ENCODE measurements at regions not wholly inside any gene's neighbourhood (a gene's known extent, or its start where the extent isn't known, plus 50 kb on each side); places are given as distances from the start of the nearest gene placed in this dataset.
"Not testable (repeated sequence)": the region's sequence is repeated elsewhere in the genome, so short reads cannot be mapped to it uniquely, and the experiment has no call there.

DNA sequence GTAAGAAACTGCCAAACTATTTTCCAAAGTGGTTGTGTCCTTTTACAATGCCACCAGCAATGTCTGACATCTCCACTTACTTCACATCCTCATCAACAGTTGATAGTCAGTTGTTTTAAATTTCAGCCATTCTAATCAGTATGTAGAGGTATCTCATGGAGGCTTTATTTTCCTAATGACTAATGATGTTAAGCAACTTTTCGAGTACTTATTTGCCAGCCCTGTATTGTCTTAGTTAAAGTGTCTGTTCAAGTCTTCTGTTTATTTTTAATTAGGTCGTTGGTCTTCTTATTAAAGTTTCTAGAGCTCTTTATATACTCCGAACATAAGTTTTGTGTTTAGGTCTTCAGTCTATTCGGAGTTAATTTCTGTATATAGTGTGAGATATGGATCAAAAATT is 54.9 kb upstream of the NBPF12 start:
- not testable (repeated sequence) for DNase-seq (ENCODE audit: low spot score)

DNA sequence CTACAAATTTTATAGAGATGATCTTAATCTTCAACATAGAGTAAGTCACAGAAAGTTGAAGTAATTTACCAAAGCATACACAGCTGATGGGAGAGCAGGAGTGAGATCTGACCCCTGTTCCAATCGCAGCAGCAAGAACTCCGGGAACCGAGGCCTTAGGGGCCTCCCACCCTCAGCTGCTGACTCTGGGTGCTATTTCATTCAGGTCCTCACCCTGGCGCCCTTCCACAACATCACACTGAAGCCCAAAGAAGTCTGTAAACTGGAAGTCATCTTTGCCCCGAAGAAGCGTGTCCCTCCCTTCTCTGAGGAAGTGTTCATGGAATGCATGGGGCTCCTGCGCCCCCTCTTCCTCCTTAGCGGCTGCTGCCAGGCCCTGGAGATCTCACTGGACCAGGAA is 57.0 kb upstream of the NBPF12 start:
- not testable (repeated sequence) for DNase-seq (ENCODE audit: low spot score)

DNA sequence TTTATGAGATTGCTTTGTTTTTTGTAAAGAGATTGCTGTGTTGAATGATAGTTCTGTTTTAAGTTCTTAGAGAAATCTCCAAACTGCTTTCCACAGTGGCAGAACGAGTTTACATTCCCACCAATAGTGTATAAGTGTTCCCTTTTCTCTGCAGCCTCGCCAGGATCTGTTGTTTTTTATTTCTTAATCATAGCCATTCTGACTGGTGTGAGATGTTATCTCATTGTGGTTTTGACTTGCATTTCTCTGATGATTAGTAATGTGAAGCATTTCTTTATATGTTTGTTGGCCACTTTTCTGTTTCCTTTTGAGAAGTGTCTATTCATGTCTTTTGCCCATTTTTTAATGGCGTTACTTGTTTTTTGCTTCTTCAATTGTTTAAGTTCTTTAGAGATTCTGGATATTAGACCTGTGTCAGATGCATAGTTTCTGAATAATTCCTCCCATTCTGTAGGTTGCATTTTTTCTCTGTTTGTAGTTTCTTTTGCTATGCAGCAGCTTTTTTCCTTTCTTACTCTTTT is 74.3 kb upstream of the NBPF12 start:
- DNase-seq (ENCODE audit: low spot score) = not testable (repeated sequence)

DNA sequence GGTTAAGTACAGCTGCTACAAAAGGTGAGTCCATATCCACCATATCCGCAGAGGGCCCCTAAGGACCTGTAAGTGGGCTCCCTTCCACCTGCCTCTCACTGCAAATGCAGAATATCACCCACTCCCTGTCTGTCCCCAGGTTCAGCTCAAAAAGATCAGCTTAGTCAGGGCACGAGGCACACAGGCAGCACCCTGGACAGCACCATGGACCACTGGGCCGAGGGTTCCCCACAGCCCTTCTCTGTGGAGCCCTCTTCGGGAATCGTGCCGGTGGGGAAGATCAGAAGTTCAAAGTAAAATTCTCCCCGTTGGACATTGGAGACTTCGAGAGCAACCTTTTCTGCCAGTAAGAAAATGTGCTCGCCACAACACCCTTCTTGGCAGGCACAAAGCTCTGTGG is 85.0 kb upstream of the NBPF12 start:
- not testable (repeated sequence) for DNase-seq (ENCODE audit: low spot score)

DNA sequence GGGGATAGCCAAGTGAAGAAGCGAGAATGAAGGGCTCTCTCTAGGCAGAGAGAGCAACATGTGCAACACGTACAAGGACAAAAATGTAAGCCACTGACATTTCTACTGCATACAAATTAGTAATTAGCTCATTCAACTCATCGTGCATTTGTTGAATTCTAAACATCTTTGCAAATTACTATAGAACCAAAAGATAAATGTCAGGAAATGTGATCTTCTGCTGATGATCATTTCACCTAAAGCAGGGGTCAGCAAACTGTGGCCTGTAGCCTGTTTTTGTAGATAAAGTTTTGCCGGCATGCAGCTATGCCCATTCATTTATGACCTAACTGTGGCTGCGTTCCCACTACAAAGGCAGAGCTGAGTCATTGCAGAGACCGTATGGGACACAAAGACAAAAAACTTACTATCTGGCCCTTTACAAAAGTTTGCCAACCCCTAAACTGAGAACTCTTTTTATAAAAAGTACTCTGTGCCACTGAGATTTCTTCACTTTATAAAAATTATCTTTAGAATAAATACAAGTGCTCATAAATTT is 87.7 kb upstream of the NBPF12 start:
- not testable (repeated sequence) for DNase-seq (ENCODE audit: low spot score)

DNA sequence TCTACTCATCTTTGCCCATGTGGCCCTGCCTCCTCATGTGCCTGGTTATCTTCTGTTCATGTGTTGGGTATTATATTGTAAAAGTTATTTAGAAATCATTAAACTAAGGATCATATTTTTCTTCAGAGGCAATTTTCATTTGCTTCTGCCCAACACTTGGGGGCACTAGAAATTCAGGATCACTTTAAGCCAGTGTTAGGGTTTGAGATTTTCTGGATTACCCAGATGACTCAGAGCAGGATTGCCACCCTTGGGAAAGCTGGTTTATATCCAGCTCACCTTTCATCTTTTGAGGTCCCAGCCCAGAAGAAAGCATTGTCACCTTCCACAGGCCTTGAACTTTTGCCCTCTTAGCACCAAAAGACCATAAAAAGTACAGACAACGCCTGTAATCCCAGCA is 99.4 kb upstream of the NBPF12 start:
- DNase-seq (ENCODE audit: low spot score) = not testable (repeated sequence)

DNA sequence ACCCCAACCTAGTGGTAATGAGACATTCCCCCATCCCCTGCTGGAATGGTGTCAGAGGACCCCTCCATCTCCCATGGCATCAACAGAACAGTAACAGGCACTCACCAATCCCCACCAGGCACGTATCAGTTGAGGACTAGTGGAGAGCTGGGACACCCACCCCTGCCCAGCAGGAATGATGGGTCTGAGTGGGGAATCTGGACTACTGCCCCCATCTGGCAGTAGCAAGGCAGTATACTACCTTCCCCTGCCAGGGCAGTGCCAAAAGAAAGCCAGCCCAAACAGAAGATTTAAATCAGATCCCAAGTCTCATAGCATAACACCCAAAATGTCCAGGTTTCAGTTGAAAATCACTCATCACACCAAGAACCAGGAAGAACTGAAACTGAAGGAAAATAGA is 111.2 kb upstream of the NBPF12 start:
- not testable (repeated sequence) for DNase-seq (ENCODE audit: low spot score)

DNA sequence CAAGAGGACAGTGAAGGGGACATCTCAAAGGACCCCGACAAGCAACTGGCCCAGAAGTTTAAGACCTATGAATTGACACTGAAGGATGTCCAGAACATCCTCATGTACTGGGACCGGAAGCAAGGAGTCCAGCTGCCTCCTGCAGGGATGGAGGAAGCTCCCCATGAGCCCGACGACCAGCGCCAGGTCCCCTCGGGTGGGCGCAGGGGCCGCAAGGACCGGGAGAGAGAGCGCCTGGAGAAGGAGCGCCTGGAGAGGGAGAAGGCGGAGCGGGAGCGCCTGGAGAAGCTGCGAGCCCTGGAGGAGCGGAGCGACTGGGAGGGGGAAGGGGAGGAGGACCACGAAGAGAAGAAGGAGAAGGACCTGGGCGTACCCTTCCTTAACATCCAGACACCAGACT is 143.9 kb upstream of the NBPF12 start:
- not testable (repeated sequence) for DNase-seq (ENCODE audit: low spot score)

DNA sequence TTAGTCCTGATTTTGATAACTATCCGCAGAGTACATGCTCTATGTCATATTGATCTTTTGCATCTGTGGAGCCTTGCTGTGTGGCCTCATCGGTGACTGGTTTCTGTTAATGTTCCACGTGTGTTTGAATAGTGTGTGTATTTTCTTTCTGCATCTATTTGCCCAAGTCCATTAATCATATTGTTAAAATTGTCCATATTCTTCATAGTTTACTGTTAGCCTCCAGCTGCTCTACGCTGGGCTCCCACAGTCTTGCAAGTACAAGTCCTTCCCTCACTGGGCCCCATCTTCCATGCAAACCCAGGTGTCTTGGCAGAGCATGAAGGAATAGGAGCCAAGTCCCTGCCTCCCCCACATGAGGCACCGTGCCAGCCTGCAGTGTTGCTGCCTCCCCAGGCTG is 145.4 kb upstream of the NBPF12 start:
- not testable (repeated sequence) for DNase-seq (ENCODE audit: low spot score)

DNA sequence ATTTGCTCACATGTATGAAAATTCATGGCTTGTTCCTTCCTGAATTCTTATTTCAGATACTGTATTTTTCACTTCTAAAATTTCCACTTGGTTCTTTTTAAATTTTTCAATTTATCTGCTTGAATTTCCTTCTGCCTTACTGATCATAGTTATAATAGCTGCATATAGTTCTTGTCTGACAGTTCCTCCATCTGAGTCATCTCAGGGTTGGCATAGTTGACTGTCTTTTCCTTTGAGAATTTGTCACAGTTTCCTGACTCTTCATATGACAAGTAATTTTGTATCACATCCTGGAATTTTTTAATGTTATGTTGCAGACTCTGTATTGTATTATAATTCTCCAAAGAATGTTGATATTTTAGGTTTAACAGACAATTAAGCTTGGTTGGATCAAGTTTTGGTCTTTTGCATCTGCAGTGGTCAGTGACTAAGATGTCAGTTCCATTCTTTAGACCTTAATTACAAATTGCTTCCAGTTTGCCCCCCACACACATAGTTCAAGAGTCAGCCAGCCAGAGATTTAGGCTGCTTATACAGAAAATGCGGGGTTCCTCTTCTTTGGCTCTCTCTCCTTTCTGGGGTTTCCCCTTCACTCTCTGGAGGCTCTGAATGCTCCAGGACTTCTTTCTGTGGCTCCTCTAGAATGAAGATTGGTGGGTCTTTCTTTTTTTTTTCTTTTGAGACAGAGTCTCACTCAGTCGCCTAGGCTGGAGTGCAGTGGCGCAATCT is 153.7 kb upstream of the NBPF12 start:
- peak; percentile 30 for DNase-seq (ENCODE audit: low spot score)

DNA sequence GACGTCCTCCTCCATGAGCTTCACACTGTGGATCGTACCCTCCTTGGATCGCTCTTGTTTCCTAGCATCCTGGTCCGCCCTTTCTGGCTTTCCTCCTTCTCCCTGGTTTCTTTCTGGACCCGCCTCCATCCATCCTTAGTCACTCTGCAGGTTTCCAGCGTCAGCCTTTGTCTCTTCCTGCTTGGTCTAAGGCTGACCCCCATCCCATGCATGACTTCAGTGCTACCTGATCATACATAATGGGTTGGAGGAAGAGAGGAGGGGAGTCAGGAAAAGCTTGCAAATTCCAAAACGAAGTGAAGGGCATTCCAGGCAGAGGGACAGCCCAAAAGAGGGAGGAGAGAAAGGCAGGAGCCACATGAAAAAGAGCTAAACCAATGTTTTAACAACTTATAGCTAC is 156.9 kb upstream of the NBPF12 start:
- not testable (repeated sequence) for DNase-seq (ENCODE audit: low spot score)

DNA sequence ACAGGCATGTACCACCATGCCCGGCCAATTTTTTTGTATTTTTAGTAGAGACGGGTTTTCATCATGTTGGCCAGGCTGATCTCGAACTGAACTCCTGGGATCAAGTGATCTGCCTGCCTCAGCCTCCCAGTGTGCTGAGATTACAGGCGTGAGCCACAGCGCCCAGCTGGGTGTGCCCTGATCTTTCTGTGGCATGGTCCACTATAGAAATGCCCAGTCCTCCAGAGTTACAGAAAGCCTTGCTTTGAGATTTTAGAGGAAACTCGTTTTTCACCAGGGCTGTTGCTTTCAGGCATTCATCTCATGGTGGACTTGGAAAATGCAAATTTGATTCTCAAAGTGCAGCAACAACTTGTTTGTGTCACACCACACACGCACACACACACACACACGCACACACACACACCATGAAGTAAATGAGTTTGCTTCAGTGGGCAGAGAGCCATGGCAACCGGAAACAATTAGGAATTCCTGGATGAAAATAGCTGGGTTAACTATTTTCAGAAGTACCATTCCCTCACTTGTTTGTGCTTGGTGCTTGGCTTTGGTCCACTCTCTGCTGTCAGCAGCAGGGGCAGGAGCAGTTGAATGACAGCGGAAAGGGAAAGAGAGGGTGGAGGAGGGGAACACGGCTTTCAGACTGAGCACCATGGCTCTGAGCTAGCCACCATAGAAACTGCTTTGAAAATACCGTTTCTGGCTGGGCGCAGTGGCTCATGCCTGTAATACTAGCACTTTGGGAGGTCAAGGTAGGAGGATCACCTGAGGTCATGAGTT is 160.1 kb upstream of the NBPF12 start:
- DNase-seq (ENCODE audit: low spot score) = peak; percentile 35

DNA sequence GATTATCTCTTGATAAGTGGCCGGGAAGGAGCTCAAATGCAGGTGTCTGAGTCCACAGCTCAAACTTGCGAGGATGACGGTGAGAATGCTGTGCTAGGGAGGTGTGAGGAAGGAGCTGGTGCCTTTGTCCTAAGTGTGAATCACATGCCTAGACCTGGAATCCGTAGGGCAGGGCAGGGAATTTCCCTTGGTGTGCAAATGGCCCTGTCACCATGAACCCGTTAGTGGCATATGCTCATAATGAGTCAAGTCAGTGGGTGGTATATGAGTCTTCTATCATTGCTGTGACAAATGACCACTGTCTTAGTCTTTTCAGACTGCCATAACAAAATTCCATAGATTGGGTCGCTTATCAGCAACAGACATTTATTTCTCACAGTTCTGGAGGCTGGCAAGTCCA is 163.1 kb upstream of the NBPF12 start:
- not testable (repeated sequence) for DNase-seq (ENCODE audit: low spot score)

DNA sequence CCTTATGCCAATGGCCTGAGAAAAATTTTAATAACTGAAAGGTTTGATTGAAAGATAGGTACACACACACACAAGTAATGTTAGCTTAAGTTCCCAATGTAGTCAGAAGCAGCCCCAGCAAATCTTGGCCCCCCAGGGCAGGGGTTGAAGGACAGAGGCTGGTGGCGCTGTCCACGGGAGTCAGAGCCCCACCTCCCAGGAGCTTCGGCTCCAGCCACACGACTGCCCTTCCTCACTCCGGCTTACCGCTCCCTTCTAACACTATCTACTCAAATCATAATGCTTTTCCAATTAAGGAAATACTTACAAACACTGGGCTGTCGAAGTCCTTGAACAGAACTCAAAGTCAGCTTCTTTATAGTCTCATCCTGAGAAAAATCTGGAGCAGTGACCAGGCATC is 163.9 kb upstream of the NBPF12 start:
- DNase-seq (ENCODE audit: low spot score) = not testable (repeated sequence)

DNA sequence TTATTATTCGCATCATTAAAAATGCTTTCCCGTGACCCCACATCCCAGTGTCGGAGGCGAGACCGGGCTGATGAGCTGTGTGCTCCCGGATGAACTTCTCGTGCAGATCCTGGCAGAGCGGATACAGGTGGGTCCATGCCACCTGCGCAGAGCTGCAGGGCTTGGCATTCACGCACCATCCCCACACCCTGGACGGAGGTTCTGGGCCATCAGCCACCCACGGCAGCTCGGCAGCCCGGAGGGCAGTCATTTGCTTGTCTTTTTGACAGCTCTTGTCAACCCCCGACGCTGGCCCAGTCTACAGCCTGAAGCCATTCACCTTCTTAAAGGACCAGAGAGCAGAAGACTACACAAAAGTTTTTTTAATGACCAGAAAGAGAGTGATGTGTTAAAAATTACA is 166.7 kb upstream of the NBPF12 start:
- not testable (repeated sequence) for DNase-seq (ENCODE audit: low spot score)

DNA sequence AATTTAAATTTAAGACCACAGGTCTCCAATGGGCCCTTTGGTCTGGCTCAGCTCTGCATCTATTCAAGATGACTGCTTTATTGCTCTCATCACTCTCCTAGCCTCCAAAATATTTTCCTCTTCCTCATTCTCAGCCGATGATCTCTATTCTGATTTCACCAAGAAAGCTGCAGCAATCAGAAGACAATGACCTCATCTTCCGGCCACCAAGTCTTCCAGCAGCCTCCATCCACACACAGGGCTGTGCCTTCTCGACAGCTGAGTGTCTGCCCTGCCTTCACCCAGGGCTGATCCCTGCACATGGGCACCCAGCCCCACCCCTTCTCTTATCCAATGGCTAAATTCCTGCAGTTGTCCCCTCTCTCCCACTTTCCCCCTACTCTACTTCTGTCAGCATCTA is 167.1 kb upstream of the NBPF12 start:
- not testable (repeated sequence) for DNase-seq (ENCODE audit: low spot score)

DNA sequence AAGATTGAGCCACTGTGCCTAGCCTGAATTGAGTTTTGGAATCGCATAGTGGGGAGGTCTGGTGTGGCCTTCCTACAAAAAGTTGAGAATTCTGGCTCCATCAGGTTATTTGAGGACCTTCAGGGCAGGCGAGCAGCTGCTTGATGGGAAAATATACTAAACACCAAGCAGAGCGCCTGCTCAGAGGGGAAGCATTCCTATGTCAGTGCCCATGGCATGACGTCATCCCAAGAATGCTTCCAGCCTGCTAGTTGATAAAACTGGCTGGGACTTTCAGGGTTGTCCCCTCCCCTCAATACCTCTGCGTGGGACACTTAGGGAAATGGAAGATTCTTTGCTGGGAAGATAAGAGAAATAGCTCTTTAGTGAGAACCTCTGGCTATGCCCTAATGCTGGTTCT is 174.9 kb upstream of the NBPF12 start:
- DNase-seq (ENCODE audit: low spot score) = not testable (repeated sequence)

DNA sequence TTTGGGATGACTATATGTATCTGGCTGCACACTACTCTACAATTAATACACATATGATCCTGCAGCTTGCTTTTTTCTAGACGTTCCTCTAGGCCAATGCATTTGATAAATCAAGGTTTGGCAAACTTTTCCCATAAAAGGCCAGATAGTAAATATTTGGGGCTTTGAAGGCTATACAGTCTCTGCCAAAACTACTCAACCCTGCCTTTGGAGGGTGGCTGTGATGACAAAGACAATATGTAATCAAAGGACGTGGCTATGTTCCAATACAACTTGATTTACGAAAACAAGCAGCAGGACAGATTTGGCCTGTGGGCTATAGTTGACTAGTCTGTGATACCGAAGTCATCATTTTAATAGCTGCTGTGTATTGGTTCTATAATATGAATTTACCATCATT is 181.3 kb upstream of the NBPF12 start:
- DNase-seq (ENCODE audit: low spot score) = not testable (repeated sequence)

DNA sequence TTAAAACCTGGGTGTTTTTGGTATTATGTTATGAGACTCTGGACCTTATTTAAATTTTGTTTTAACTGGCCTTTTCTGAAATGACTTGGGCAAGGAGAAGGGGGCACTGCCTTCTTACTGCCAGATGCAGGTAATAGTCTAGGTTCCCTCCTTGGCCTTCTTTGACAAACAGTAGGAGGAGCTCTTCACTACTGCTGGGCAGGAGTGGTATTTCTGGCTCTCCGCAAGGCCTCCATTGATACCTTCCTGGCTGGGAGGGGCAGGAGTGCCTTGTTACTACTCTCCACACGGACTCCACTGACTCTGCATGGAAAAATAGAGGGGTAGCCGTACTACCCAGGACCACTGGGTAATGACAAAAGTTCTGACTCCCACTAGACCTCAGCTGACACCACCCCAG is 189.4 kb upstream of the NBPF12 start:
- DNase-seq (ENCODE audit: low spot score) = not testable (repeated sequence)

DNA sequence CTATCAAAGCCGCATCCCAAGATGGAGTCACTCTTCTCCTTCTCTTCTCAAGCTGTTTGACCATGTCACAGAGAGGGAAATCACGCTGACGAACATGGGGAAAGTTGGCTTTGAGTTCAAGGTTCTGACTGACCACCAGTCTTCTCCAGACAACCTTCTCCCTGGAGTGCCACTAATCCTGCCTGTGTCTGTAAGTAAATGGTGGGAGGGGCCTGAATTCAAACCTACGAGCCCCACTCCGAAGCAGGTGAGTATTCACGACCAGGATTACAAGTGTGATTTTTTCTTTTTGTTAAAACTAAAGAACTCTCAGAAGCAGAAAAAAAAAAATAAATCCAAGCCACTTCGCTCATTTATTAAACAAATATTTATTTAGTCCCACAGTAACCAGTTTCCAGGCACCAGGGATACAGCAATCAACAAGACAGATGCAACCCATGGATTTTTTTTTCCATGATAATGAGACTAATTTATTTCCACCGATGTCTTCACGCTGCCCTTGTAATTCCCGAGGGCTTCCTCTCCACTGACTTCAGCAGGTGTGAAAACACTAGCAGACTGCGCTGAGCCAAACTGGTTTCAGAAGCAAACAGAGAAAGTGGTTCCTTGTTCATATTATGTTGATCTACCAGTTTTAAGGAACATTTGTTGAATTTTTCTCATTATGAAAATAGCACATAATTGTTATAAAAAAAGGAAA is 206.0 kb upstream of the NBPF12 start:
- not testable (repeated sequence) for DNase-seq (ENCODE audit: low spot score)

DNA sequence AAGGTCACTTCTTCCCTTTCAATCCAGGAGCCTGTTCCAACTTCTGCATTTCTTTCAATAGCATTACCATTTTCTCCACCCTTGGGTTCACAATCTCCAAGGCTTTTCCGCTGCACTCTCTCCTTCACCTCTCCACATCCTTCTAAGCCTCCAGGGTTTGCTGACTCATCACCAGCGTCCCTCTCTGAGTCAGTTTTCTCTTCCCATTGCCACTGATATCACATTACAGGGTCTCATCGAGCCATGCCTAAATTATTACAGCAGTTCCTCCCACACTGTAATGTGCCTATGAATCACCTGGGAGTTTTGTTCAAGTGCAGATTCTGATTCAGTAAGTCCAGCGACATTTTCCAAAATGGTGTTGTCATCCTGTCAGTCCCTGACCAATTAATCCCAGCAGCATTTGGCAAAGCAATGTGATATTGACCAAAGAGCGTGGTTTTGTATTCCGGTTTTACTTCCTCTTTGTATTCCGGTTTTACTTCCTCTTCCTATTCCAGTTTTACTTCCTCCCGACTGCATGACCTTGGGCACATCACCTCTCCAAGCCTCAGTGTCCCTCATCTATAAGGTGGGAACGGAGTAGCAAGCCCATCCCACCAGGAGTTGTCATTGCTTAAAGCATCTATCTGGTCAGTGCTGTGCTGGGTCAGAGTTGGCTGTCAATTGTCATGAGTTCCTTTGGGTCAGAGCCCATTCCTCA is 208.3 kb upstream of the NBPF12 start:
- not testable (repeated sequence) for DNase-seq (ENCODE audit: low spot score)

DNA sequence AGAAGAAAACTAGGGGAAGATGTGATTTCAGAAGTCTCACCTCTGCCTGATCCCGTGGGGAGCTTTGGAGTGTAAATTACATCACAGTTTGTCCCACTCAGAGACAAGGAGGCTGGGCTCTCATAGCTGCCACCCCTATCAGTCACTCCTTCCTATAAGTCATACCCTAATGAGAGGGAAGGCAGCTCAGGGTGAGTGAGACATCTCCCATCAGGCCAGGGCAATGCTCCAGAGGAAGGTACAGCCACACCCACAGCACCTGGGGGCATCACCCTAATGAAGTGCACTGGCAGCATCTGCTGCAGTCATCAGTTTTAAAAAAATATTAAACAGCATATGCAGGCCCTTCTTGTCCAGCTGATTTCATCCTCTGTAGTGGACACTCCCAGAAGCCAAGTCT is 223.1 kb upstream of the NBPF12 start:
- not testable (repeated sequence) for DNase-seq (ENCODE audit: low spot score)

All from kidney capillary endothelial cell (primary cell).